ENCODE measurements at regions not wholly inside any gene's neighbourhood (a gene's known extent, or its start where the extent isn't known, plus 50 kb on each side); places are given as distances from the start of the nearest gene placed in this dataset.

DNA sequence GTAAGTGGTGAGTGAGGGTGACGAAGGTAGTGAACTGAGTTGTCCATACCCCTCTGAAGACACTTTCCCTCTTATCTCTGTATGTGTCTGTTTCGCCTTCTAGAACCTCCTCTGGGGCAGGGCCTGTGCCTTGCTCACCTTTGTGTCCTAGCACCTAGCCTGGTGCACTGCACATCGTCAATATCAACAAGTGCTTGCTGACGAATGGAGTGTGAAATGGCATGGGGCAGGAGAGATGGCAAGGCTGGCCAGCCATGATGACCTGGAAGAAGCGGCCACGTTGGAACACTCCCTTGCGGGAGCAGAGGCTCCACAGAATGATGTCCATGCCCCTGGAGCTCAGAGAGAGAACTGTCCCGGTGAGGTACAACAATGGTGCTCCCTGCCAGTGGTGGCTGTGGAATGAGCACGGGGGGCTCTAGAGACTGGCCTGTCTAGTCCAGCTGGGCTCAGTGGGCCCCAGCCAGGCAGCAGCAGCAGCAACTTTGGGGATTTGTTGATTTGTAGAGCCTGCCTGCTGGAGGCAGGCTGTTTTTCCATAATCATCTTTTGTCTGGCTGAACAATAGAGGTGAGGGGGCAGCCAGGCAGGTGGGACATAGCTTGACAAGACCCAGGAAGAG, 112.2 kb upstream of the PJA1 start:
- H3K4me3 Mint-ChIP-seq = no peak overlapping the region
- peaks cover 5 to 49% (median 17%) of the 10 kb centered on the region in 3 donors for H3K27me3 Mint-ChIP-seq
- no peak for ATAC-seq (ENCODE audit: low read depth in 2 of 2)
- DNase-seq = no peak
- peaks cover 0 to 1% (median 0%) of the 10 kb centered on the region in 7 donors for H3K9me3 Mint-ChIP-seq
- no peaks in the 10 kb centered on the region for H3K4me1 Mint-ChIP-seq
- no peaks in the 10 kb centered on the region for H3K36me3 Mint-ChIP-seq
- peak overlapping the region in 1 of 6 donors; percentile 8 for H3K27ac Mint-ChIP-seq

GRCh38 chrX:69268611-69269010, 103.4 kb upstream of the PJA1 start:
- peaks cover 0 to 3% (median 0%) of the 10 kb centered on the region in 7 donors for H3K9me3 Mint-ChIP-seq

GRCh38 chrX:69264158-69264581, 98.9 kb upstream of the PJA1 start:
- no peak for ATAC-seq (ENCODE audit: low read depth in 2 of 2)
- Mint-ChIP-seq H3K4me3 (no peak overlapping the region), H3K27ac (no peak overlapping the region), H3K4me1 (no peaks in the 10 kb centered on the region), H3K36me3 (no peaks in the 10 kb centered on the region), H3K27me3 (peaks cover 8 to 38% (median 20%) of the 10 kb centered on the region in 3 donors), H3K9me3 (peaks cover 0 to 4% (median 0%) of the 10 kb centered on the region in 7 donors)
- DNase-seq = no peak

More at GRCh38 chrX:69268611-69269010, 103.4 kb upstream of the PJA1 start:
- Mint-ChIP-seq H3K27ac (no peak overlapping the region), H3K27me3 (peaks cover under 1 to 20% (median 7%) of the 10 kb centered on the region in 3 donors), H3K4me3 (no peak overlapping the region), H3K36me3 (no peaks in the 10 kb centered on the region), H3K4me1 (no peaks in the 10 kb centered on the region)
- DNase-seq = no peak
- ATAC-seq (ENCODE audit: low read depth in 2 of 2) = no peak

DNA sequence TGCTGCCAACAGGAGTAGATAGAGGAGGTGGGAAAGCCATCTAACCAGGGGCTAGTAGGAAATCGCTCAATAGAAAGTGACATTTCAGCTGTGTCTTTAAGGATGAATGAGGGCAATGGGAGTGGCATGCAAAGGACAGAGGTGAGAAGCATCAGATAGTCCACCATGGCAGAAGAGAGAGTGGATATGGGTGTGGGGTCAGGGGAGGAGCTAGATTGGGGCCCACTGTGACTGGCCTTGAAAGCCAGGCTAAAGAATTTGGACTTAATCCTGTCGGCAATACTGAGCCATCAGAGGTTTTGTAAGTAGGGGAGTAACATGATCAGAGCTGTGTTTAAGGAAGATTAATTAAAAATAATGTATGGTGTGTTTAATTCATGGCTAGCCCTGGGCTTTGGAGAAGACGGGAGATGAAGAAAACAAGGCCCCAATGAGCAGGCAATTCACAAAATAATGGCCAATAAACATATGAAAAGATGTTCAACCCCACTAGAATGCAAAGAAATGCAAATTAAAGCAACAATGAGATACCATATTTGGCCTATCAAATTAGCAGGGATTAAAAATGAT, 98.1 kb upstream of the PJA1 start:
- DNase-seq = no peak
- no peaks in the 10 kb centered on the region for H3K4me1 Mint-ChIP-seq
- peaks cover 0 to 4% (median 0%) of the 10 kb centered on the region in 7 donors for H3K9me3 Mint-ChIP-seq
- H3K27ac Mint-ChIP-seq = peak overlapping the region in 1 of 6 donors; percentile 75
- H3K4me3 Mint-ChIP-seq = no peak overlapping the region
- peaks cover 8 to 39% (median 20%) of the 10 kb centered on the region in 3 donors for H3K27me3 Mint-ChIP-seq
- no peaks in the 10 kb centered on the region for H3K36me3 Mint-ChIP-seq
- ATAC-seq (ENCODE audit: low read depth in 2 of 2) = no peak

GRCh38 chrX:69262036-69262936, 97.0 kb upstream of the PJA1 start:
- peaks cover 0 to 4% (median 0%) of the 10 kb centered on the region in 7 donors for H3K9me3 Mint-ChIP-seq
- no peak for ATAC-seq (ENCODE audit: low read depth in 2 of 2)
- peaks cover 11 to 39% (median 20%) of the 10 kb centered on the region in 3 donors for H3K27me3 Mint-ChIP-seq
- no peak for DNase-seq
- H3K4me3 Mint-ChIP-seq = no peak overlapping the region
- H3K4me1 Mint-ChIP-seq = no peaks in the 10 kb centered on the region
- H3K36me3 Mint-ChIP-seq = no peaks in the 10 kb centered on the region
- H3K27ac Mint-ChIP-seq = peak overlapping the region in 1 of 6 donors; percentile 55

- H3K4me3 Mint-ChIP-seq = no peak overlapping the region
- no peak for DNase-seq
- H3K4me1 Mint-ChIP-seq = no peaks in the 10 kb centered on the region
- H3K36me3 Mint-ChIP-seq = no peaks in the 10 kb centered on the region
- H3K27me3 Mint-ChIP-seq = peaks cover 11 to 35% (median 18%) of the 10 kb centered on the region in 3 donors
- no peak overlapping the region for H3K27ac Mint-ChIP-seq
- H3K9me3 Mint-ChIP-seq = peaks cover 0 to 4% (median 0%) of the 10 kb centered on the region in 7 donors
- ATAC-seq (ENCODE audit: low read depth in 2 of 2) = no peak
Observed at GRCh38 chrX:69260169-69260568, 94.9 kb upstream of the PJA1 start.

GRCh38 chrX:69258893-69259292, 93.6 kb upstream of the PJA1 start:
- Mint-ChIP-seq H3K36me3 (no peaks in the 10 kb centered on the region), H3K4me3 (no peak overlapping the region), H3K27me3 (peaks cover 11 to 30% (median 15%) of the 10 kb centered on the region in 3 donors), H3K27ac (no peak overlapping the region), H3K4me1 (no peaks in the 10 kb centered on the region), H3K9me3 (peaks cover 0 to 4% (median 0%) of the 10 kb centered on the region in 7 donors)
- no peak for DNase-seq
- ATAC-seq (ENCODE audit: low read depth in 2 of 2) = no peak

GRCh38 chrX:69257499-69258127, 92.4 kb upstream of the PJA1 start:
- no peaks in the 10 kb centered on the region for H3K4me1 Mint-ChIP-seq
- DNase-seq (no peak), ATAC-seq (ENCODE audit: low read depth in 2 of 2) (no peak)
- no peak overlapping the region for H3K4me3 Mint-ChIP-seq
- H3K27ac Mint-ChIP-seq = peak overlapping the region in 1 of 6 donors; percentile 19
- no peaks in the 10 kb centered on the region for H3K36me3 Mint-ChIP-seq
- peaks cover 0 to 3% (median 0%) of the 10 kb centered on the region in 7 donors for H3K9me3 Mint-ChIP-seq
- peaks cover 3 to 18% (median 3%) of the 10 kb centered on the region in 3 donors for H3K27me3 Mint-ChIP-seq

DNA sequence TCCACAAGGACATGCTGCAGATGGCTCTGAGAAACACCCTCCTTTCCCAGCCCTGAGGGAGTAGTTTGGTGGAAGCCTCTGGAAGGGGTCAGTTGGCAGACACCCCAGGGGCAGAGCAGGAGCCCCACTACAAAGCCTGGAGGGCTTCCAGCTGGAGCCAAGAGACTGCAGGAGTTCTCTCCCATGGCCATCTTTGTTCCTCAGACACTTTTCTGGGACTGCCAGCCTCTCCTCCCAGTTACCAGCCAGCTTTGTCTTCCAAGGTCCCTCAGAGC, 91.0 kb upstream of the PJA1 start:
- Mint-ChIP-seq H3K27ac (no peak overlapping the region), H3K4me3 (no peak overlapping the region), H3K9me3 (peaks cover 0 to 3% (median 0%) of the 10 kb centered on the region in 7 donors), H3K4me1 (no peaks in the 10 kb centered on the region), H3K27me3 (peaks cover 0 to 14% (median 3%) of the 10 kb centered on the region in 3 donors), H3K36me3 (no peaks in the 10 kb centered on the region)
- ATAC-seq (ENCODE audit: low read depth in 2 of 2) (no peak), DNase-seq (no peak)

GRCh38 chrX:69255441-69256290, 90.4 kb upstream of the PJA1 start:
- Mint-ChIP-seq H3K4me1 (no peaks in the 10 kb centered on the region), H3K27me3 (peaks cover 0 to 14% (median 3%) of the 10 kb centered on the region in 3 donors), H3K27ac (no peak overlapping the region), H3K9me3 (peaks cover 0 to 3% (median 1%) of the 10 kb centered on the region in 7 donors), H3K4me3 (no peak overlapping the region), H3K36me3 (no peaks in the 10 kb centered on the region)
- DNase-seq (no peak), ATAC-seq (ENCODE audit: low read depth in 2 of 2) (no peak)

GRCh38 chrX:69253821-69254220, 88.6 kb upstream of the PJA1 start:
- Mint-ChIP-seq H3K27ac (no peak overlapping the region), H3K9me3 (peaks cover 0 to 7% (median 2%) of the 10 kb centered on the region in 7 donors), H3K27me3 (peaks cover 0 to 3% (median 0%) of the 10 kb centered on the region in 3 donors), H3K36me3 (no peaks in the 10 kb centered on the region), H3K4me1 (no peaks in the 10 kb centered on the region), H3K4me3 (no peak overlapping the region)
- ATAC-seq (ENCODE audit: low read depth in 2 of 2) (no peak), DNase-seq (no peak)

GRCh38 chrX:69243276-69243675, 78.0 kb upstream of the PJA1 start:
- Mint-ChIP-seq H3K27me3 (peaks cover 8 to 38% (median 18%) of the 10 kb centered on the region in 3 donors), H3K36me3 (no peaks in the 10 kb centered on the region), H3K4me3 (peak overlapping the region in 1 of 8 donors; percentile 42), H3K4me1 (no peaks in the 10 kb centered on the region), H3K27ac (peak overlapping the region in 1 of 6 donors; percentile 28), H3K9me3 (peaks cover 0 to 2% (median 0%) of the 10 kb centered on the region in 7 donors)
- ATAC-seq (ENCODE audit: low read depth in 2 of 2) = no peak
- DNase-seq = no peak

- no peak for ATAC-seq (ENCODE audit: low read depth in 2 of 2)
- no peak for DNase-seq
- Mint-ChIP-seq H3K27ac (no peak overlapping the region), H3K27me3 (peaks cover 0 to 17% (median 6%) of the 10 kb centered on the region in 3 donors), H3K4me1 (no peaks in the 10 kb centered on the region), H3K9me3 (no peaks in the 10 kb centered on the region), H3K4me3 (no peak overlapping the region), H3K36me3 (no peaks in the 10 kb centered on the region)
Observed at GRCh38 chrX:69238887-69239231, 73.6 kb upstream of the PJA1 start.
